ENCODE measurements at regions not wholly inside any gene's neighbourhood (a gene's known extent, or its start where the extent isn't known, plus 50 kb on each side); places are given as distances from the start of the nearest gene placed in this dataset.

DNA sequence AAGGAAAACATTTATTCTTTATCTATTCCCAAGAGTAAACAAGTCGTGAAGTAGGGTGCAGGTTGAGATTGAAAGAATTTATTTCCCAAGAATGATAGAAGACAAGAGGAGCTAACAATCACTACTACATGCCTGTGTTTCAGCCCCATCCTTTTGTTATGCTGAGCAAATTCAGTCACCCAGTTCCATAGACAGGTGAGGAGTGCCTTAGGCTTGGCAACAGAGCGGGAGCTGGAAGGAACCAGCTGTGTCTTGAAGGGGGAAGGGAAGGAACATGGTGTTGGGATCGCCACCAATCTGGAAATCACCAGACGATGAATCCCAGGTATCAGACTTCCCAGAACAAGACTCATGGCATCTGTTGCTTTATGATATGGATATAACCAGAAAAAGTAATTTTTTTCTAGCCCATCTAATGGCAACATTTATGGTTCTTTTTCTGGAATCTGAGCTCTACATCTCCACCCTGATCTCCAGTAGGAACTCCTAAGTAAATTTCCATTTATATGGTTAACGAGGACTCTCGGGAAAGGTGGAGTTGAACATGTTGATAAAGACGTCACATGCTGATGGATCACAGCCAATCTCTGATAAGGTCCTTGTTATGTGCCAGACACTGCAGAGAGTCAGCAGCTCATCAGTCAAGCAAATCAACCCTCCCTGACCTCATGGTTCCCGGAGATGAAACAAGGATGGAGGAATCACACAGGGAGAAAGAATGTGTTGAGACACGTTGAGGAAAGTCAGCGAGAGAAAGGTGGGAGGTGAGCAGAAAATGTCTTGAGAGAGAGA lies 344.9 kb downstream of the SMOC2 start:
- Histone ChIP-seq H2AFZ (ENCODE audit: low read depth) (no peak overlapping the region), H3K4me3 (IDR thresholded peaks at IDR 0.05; ENCODE audit: insufficient read depth, low read depth, low read length) (no peak overlapping the region), H3K27me3 (ENCODE audit: insufficient read depth, low read depth) (no peaks in the 10 kb centered on the region), H3K4me1 (ENCODE audit: low read depth, poor library complexity, severe bottlenecking) (no peaks in the 10 kb centered on the region), H3K9ac (no peak overlapping the region), H3K79me2 (ENCODE audit: insufficient read depth, low read depth) (no peaks in the 10 kb centered on the region), H3K4me2 (no peak overlapping the region), H3K27ac (no peak overlapping the region), H4K20me1 (ENCODE audit: insufficient read depth) (no peaks in the 10 kb centered on the region), H3K36me3 (ENCODE audit: insufficient read depth) (no peaks in the 10 kb centered on the region)
- TF ChIP-seq, protein P1, sequence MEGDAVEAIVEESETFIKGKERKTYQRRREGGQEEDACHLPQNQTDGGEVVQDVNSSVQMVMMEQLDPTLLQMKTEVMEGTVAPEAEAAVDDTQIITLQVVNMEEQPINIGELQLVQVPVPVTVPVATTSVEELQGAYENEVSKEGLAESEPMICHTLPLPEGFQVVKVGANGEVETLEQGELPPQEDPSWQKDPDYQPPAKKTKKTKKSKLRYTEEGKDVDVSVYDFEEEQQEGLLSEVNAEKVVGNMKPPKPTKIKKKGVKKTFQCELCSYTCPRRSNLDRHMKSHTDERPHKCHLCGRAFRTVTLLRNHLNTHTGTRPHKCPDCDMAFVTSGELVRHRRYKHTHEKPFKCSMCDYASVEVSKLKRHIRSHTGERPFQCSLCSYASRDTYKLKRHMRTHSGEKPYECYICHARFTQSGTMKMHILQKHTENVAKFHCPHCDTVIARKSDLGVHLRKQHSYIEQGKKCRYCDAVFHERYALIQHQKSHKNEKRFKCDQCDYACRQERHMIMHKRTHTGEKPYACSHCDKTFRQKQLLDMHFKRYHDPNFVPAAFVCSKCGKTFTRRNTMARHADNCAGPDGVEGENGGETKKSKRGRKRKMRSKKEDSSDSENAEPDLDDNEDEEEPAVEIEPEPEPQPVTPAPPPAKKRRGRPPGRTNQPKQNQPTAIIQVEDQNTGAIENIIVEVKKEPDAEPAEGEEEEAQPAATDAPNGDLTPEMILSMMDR (conservative IDR thresholded peaks at IDR 0.05; ENCODE audit: low read depth, low read length), result no peak

- H3K79me2 ChIP-seq (ENCODE audit: insufficient read depth, low read depth), result no peaks in the 10 kb centered on the region
- no peaks in the 10 kb centered on the region for H3K36me3 ChIP-seq (ENCODE audit: insufficient read depth)
- no peak overlapping the region for H3K4me3 ChIP-seq (IDR thresholded peaks at IDR 0.05; ENCODE audit: insufficient read depth, low read depth, low read length)
- no peak overlapping the region for H3K4me2 ChIP-seq
- no peak overlapping the region for H3K9ac ChIP-seq
- H3K27me3 ChIP-seq (ENCODE audit: insufficient read depth, low read depth), result no peaks in the 10 kb centered on the region
- TF ChIP-seq, protein P1 (conservative IDR thresholded peaks at IDR 0.05; ENCODE audit: low read depth, low read length), result no peak
- no peak overlapping the region for H3K27ac ChIP-seq
- no peaks in the 10 kb centered on the region for H3K4me1 ChIP-seq (ENCODE audit: low read depth, poor library complexity, severe bottlenecking)
- H2AFZ ChIP-seq (ENCODE audit: low read depth), result no peak overlapping the region
- no peaks in the 10 kb centered on the region for H4K20me1 ChIP-seq (ENCODE audit: insufficient read depth)
These were observed 343.4 kb downstream of the SMOC2 start for GRCh38 chr6:168784426-168784825.

DNA sequence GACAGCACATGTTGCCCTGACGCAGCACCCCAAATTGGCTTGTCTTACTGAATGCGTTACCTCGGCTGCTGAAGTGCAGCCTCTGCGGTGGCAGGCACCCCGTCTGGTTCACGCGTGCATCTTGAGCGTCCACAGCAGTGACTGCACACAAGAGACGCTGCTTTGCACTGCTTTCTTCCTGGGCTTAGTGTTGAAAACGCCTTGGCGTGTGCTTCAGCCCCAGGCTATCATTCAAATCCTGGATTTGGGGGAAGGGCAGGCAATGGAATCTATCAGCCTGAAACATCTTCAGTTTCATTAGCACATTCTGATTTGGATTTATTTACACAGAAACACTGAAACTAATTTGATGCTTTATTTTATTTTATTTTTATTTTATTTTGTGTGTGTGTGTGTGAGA lies 342.7 kb downstream of the SMOC2 start:
- Histone ChIP-seq H3K4me2 (no peak overlapping the region), H3K4me1 (ENCODE audit: low read depth, poor library complexity, severe bottlenecking) (no peaks in the 10 kb centered on the region), H3K36me3 (ENCODE audit: insufficient read depth) (no peaks in the 10 kb centered on the region), H2AFZ (ENCODE audit: low read depth) (no peak overlapping the region), H3K79me2 (ENCODE audit: insufficient read depth, low read depth) (no peaks in the 10 kb centered on the region), H3K4me3 (IDR thresholded peaks at IDR 0.05; ENCODE audit: insufficient read depth, low read depth, low read length) (no peak overlapping the region), H4K20me1 (ENCODE audit: insufficient read depth) (no peaks in the 10 kb centered on the region), H3K27ac (no peak overlapping the region), H3K27me3 (ENCODE audit: insufficient read depth, low read depth) (no peaks in the 10 kb centered on the region), H3K9ac (no peak overlapping the region)
- TF ChIP-seq, protein P1 (conservative IDR thresholded peaks at IDR 0.05; ENCODE audit: low read depth, low read length), result no peak

- TF ChIP-seq, protein P1 (conservative IDR thresholded peaks at IDR 0.05; ENCODE audit: low read depth, low read length), result no peak
- no peak overlapping the region for H3K9ac ChIP-seq
- H3K79me2 ChIP-seq (ENCODE audit: insufficient read depth, low read depth), result no peaks in the 10 kb centered on the region
- no peaks in the 10 kb centered on the region for H3K36me3 ChIP-seq (ENCODE audit: insufficient read depth)
- H3K4me2 ChIP-seq, result no peak overlapping the region
- H3K27ac ChIP-seq, result no peak overlapping the region
- no peak overlapping the region for H3K4me3 ChIP-seq (IDR thresholded peaks at IDR 0.05; ENCODE audit: insufficient read depth, low read depth, low read length)
- H4K20me1 ChIP-seq (ENCODE audit: insufficient read depth), result no peaks in the 10 kb centered on the region
- no peaks in the 10 kb centered on the region for H3K27me3 ChIP-seq (ENCODE audit: insufficient read depth, low read depth)
- no peaks in the 10 kb centered on the region for H3K4me1 ChIP-seq (ENCODE audit: low read depth, poor library complexity, severe bottlenecking)
- H2AFZ ChIP-seq (ENCODE audit: low read depth), result no peak overlapping the region
These were observed 341.3 kb downstream of the SMOC2 start for GRCh38 chr6:168782187-168782751.
